H9 (cell line): ENCODE measurements at regions not wholly inside any gene's neighbourhood (a gene's known extent, or its start where the extent isn't known, plus 50 kb on each side); places are given as distances from the start of the nearest gene placed in this dataset.

ENCODE experiments used
- DNase-seq: peaks from one replicate; pipeline ENCODE4 v3.0.0-alpha.2; 2017
- H2AFZ ChIP-seq: one replicate; pipeline ENCODE4 v1.6.1; 2013; ENCODE audit warnings: mild to moderate bottlenecking, low read length, control low read depth, moderate library complexity
- H2AK5ac ChIP-seq: 2 replicates; pipeline ENCODE4 v1.6.1; 2013; ENCODE audit warnings: low read length, control low read depth, mixed read lengths; ENCODE audit not compliant: insufficient read length
- H2BK120ac ChIP-seq: one replicate; pipeline ENCODE4 v1.6.1; 2013; ENCODE audit warnings: low read depth, mild to moderate bottlenecking, low read length, control low read depth, inconsistent platforms; ENCODE audit not compliant: poor library complexity, severe bottlenecking
- H2BK12ac ChIP-seq: 2 replicates; pipeline ENCODE4 v1.6.1; 2013; ENCODE audit warnings: low read length, control low read depth, mixed read lengths, low read depth; ENCODE audit not compliant: insufficient read length
- H2BK15ac ChIP-seq: 2 replicates; pipeline ENCODE4 v1.6.1; 2013; ENCODE audit warnings: low read depth, low read length, control low read depth
- H2BK20ac ChIP-seq: one replicate; pipeline ENCODE4 v1.6.1; 2013; ENCODE audit warnings: low read depth, mild to moderate bottlenecking, low read length, control low read depth, inconsistent platforms; ENCODE audit not compliant: poor library complexity, severe bottlenecking
- H2BK5ac ChIP-seq: 2 replicates; pipeline ENCODE4 v1.6.1; 2013; ENCODE audit warnings: low read length, control low read depth, mixed read lengths; ENCODE audit not compliant: insufficient read length
- H3K14ac ChIP-seq: 2 replicates; pipeline ENCODE4 v1.6.1; 2013; ENCODE audit warnings: low read length, control low read depth; ENCODE audit not compliant: insufficient read depth
- H3K18ac ChIP-seq: 2 replicates; pipeline ENCODE4 v1.6.1; 2013; ENCODE audit warnings: low read depth, mild to moderate bottlenecking, mixed read lengths, low read length, control low read depth; ENCODE audit not compliant: insufficient read length
- H3K23ac ChIP-seq: 2 replicates; pipeline ENCODE4 v1.6.1; 2013; ENCODE audit warnings: low read length, control low read depth, mixed read lengths, low read depth; ENCODE audit not compliant: insufficient read length
- H3K23me2 ChIP-seq: 2 replicates; pipeline ENCODE4 v1.6.1; 2013; ENCODE audit warnings: low read depth, mild to moderate bottlenecking, mixed read lengths, low read length, control low read depth; ENCODE audit not compliant: insufficient read length, poor library complexity, severe bottlenecking
- H3K27ac ChIP-seq: 2 replicates; pipeline ENCODE4 v1.5.1; 2013; ENCODE audit warnings: low read length, control low read depth, mixed read lengths, low read depth; ENCODE audit not compliant: insufficient read length
- H3K27me3 ChIP-seq: 2 replicates; pipeline ENCODE4 v1.6.1; 2013; ENCODE audit warnings: low read length, control low read depth, inconsistent platforms; ENCODE audit not compliant: insufficient read depth
- H3K4ac ChIP-seq: 2 replicates; pipeline ENCODE4 v1.6.1; 2013; ENCODE audit warnings: low read depth, mild to moderate bottlenecking, control low read depth, inconsistent platforms, low read length, moderate library complexity
- H3K4me1 ChIP-seq: 2 replicates; pipeline ENCODE4 v1.6.1; 2013; ENCODE audit warnings: low read length, control low read depth, inconsistent platforms; ENCODE audit not compliant: insufficient read depth
- H3K4me2 ChIP-seq: 2 replicates; pipeline ENCODE4 v1.6.1; 2013; ENCODE audit warnings: low read length, control low read depth, mixed read lengths; ENCODE audit not compliant: insufficient read length, insufficient read depth
- H3K56ac ChIP-seq: 2 replicates; pipeline ENCODE4 v1.6.1; 2013; ENCODE audit warnings: low read depth, mild to moderate bottlenecking, mixed read lengths, low read length, control low read depth; ENCODE audit not compliant: insufficient read length
- H3K79me1 ChIP-seq: 2 replicates; pipeline ENCODE4 v1.6.1; 2013; ENCODE audit warnings: low read depth, mild to moderate bottlenecking, moderate library complexity, low read length, control low read depth, inconsistent platforms; ENCODE audit not compliant: insufficient read depth, poor library complexity, severe bottlenecking
- H3K79me2 ChIP-seq: 2 replicates; pipeline ENCODE4 v1.6.1; 2013; ENCODE audit warnings: low read length, control low read depth, inconsistent platforms; ENCODE audit not compliant: insufficient read depth
- H3K9ac ChIP-seq: 2 replicates; pipeline ENCODE4 v1.6.1; 2013; ENCODE audit warnings: low read length, control low read depth, mixed read lengths; ENCODE audit not compliant: insufficient read length; ENCODE audit errors: extremely low read depth
- H3K9me3 ChIP-seq: one replicate; pipeline ENCODE4 v1.6.1; 2013; ENCODE audit warnings: low read depth, low read length, inconsistent platforms; ENCODE audit not compliant: control insufficient read depth
- H3T11ph ChIP-seq: one replicate; pipeline ENCODE4 v1.6.1; 2013; ENCODE audit warnings: mild to moderate bottlenecking, low read length, control low read depth, inconsistent platforms
- H4K20me1 ChIP-seq: one replicate; pipeline ENCODE4 v1.6.1; 2013; ENCODE audit not compliant: control insufficient read depth, insufficient read length, insufficient read depth
- H4K5ac ChIP-seq: 2 replicates; pipeline ENCODE4 v1.6.1; 2013; ENCODE audit warnings: low read depth, mild to moderate bottlenecking, mixed read lengths, low read length, control low read depth; ENCODE audit not compliant: insufficient read length
- H4K8ac ChIP-seq: replicated peaks from 2 replicates; pipeline ENCODE4 v1.6.1; 2013; ENCODE audit warnings: low read length, control low read depth, mixed read lengths, low read depth; ENCODE audit not compliant: insufficient read length
- H4K91ac ChIP-seq: 2 replicates; pipeline ENCODE4 v1.6.1; 2013; ENCODE audit warnings: low read depth, mild to moderate bottlenecking, moderate library complexity, mixed read lengths, low read length, control low read depth; ENCODE audit not compliant: insufficient read length
- H3K27ac Mint-ChIP-seq, 3 experiments: 2 replicates in 2 of 3; 3 replicates in 1 of 3; pipeline ENCODE4 v1.8.0; 2020 to 2021; ENCODE audit warnings: mixed read lengths in 3 of 3, mild to moderate bottlenecking in 1 of 3, moderate library complexity in 1 of 3
- H3K27me3 Mint-ChIP-seq: 2 replicates; pipeline ENCODE4 v1.8.0; 2021; ENCODE audit warnings: low read depth, mild to moderate bottlenecking, moderate library complexity, mixed read lengths
- H3K36me3 Mint-ChIP-seq, 3 experiments: 2 replicates in 2 of 3; 3 replicates in 1 of 3; pipeline ENCODE4 v1.8.0; 2020 to 2021; ENCODE audit warnings: low read depth in 3 of 3, mixed read lengths in 3 of 3; ENCODE audit not compliant: insufficient read depth in 1 of 3
- H3K4me1 Mint-ChIP-seq, 2 experiments: 2 replicates each; pipeline ENCODE4 v1.8.0; 2020; ENCODE audit warnings: mixed read lengths in 2 of 2
- H3K4me3 Mint-ChIP-seq, 2 experiments: 2 replicates in 1 of 2; 3 replicates in 1 of 2; pipeline ENCODE4 v1.8.0; 2020 to 2021; ENCODE audit warnings: mild to moderate bottlenecking in 2 of 2, mixed read lengths in 2 of 2, moderate library complexity in 1 of 2
- H3K9me3 Mint-ChIP-seq, 2 experiments: 2 replicates in 1 of 2; 3 replicates in 1 of 2; pipeline ENCODE4 v1.8.0; 2020; ENCODE audit warnings: mild to moderate bottlenecking in 2 of 2, mixed read lengths in 2 of 2, moderate library complexity in 1 of 2
- CTCF ChIP-seq: fragments of 200-600 bp; sonication (generic); conservative IDR thresholded peaks from 3 replicates; pipeline ENCODE4 v1.8.0; 2021; ENCODE audit warnings: antibody characterized with exemption, mild to moderate bottlenecking
- WGBS: extraction: QIAGEN DNeasy Blood & Tissue Kit; methylation state at CpG from one replicate; pipeline ENCODE4 v1.1.7; 2013; ENCODE audit warnings: missing lambda C conversion rate, low lambda C conversion rate, mixed read lengths; ENCODE audit not compliant: insufficient read length; ENCODE audit errors: extremely low coverage; 5-methylcytosine and 5-hydroxymethylcytosine counted together

- H3K14ac ChIP-seq = no peak overlapping the region
- H3K79me2 ChIP-seq = no peaks in the 10 kb centered on the region
- no peak overlapping the region for H4K91ac ChIP-seq
- H3K56ac ChIP-seq = no peak overlapping the region
- H3K27ac ChIP-seq = no peak overlapping the region
- H4K20me1 ChIP-seq = no peaks in the 10 kb centered on the region
- no peak overlapping the region for H2BK5ac ChIP-seq
- no peak for DNase-seq
- no peaks in the 10 kb centered on the region for H3K79me1 ChIP-seq
- H4K8ac ChIP-seq = no peak overlapping the region
- no peaks in the 10 kb centered on the region for H3K9me3 ChIP-seq
- H2AK5ac ChIP-seq = no peak overlapping the region
- H3T11ph ChIP-seq = no peak overlapping the region
- no peaks in the 10 kb centered on the region for H3K27me3 ChIP-seq
- no peak overlapping the region for H3K9ac ChIP-seq
- Mint-ChIP-seq H3K36me3 (peaks cover 0 to 15% (median 2%) of the 10 kb centered on the region in 3 experiments; a peak in 5 of 7 replicates), H3K9me3 (peaks cover 12 to 15% of the 10 kb centered on the region in 2 experiments; a peak in 3 of 5 replicates), H3K4me3 (no peak overlapping the region), H3K27me3 (no peaks in the 10 kb centered on the region), H3K27ac (no peak overlapping the region), H3K4me1 (no peaks in the 10 kb centered on the region)
- no peaks in the 10 kb centered on the region for H3K4me1 ChIP-seq
- H2BK12ac ChIP-seq = no peak overlapping the region
- no peak overlapping the region for H3K4me2 ChIP-seq
- TF ChIP-seq CTCF = no peak
- no peaks in the 10 kb centered on the region for H3K23me2 ChIP-seq
- no peak overlapping the region for H2AFZ ChIP-seq
- H2BK15ac ChIP-seq = no peak overlapping the region
- no peak overlapping the region for H3K18ac ChIP-seq
- H4K5ac ChIP-seq = no peak overlapping the region
- H3K23ac ChIP-seq = no peak overlapping the region
- no peak overlapping the region for H3K4ac ChIP-seq
- whole genome bisulfite sequencing = no CpG with 5 or more reads among the region's 5 CpGs
- no peak overlapping the region for H2BK120ac ChIP-seq
- H2BK20ac ChIP-seq = no peak overlapping the region
These were observed 642.0 kb upstream of the KCNMB2 start for GRCh38 chr3:177894081-177894728.
